ENCODE measurements at regions not wholly inside any gene's neighbourhood (a gene's known extent, or its start where the extent isn't known, plus 50 kb on each side); places are given as distances from the start of the nearest gene placed in this dataset.
"Not testable (repeated sequence)": the region's sequence is repeated elsewhere in the genome, so short reads cannot be mapped to it uniquely, and the experiment has no call there.

GRCh38 chr4:133537780-133538281, 388.7 kb downstream of the PCDH10 start:
- H3K36me3 ChIP-seq: no peaks in the 10 kb centered on the region
- no peaks in the 10 kb centered on the region for H3K9me3 ChIP-seq
- TF ChIP-seq CTCF (IDR thresholded peaks at IDR 0.05 in 4 of 5, conservative IDR thresholded peaks at IDR 0.05 in 1 of 5) (no peak), POLR2A (IDR thresholded peaks at IDR 0.05) (no peak)
- H3K27me3 ChIP-seq: no peaks in the 10 kb centered on the region
- ATAC-seq (no peak), DNase-seq (no peak)
- intact Hi-C loops (cut with DNase I; ENCODE audit: low total_unique reads): no loop called here
- in situ Hi-C loops (cut with MboI; ENCODE audit: low sequenced_read_pairs in 4 of 4): no loop called here
- H3K4me3 ChIP-seq: no peak overlapping the region
- H3K4me1 ChIP-seq: no peaks in the 10 kb centered on the region
- no peak overlapping the region for H3K27ac ChIP-seq

- ATAC-seq; H3K27me3 ChIP-seq; H3K4me1 ChIP-seq; H3K36me3 ChIP-seq; H3K9me3 ChIP-seq; intact Hi-C loops (cut with DNase I; ENCODE audit: low total_unique reads); DNase-seq; H3K4me3 ChIP-seq; in situ Hi-C loops (cut with MboI; ENCODE audit: low sequenced_read_pairs in 4 of 4); H3K27ac ChIP-seq: not testable (repeated sequence)
Observed at GRCh38 chr4:133534224-133534623, 385.1 kb downstream of the PCDH10 start.

GRCh38 chr4:133524369-133524768, 375.3 kb downstream of the PCDH10 start:
- ATAC-seq (no peak), DNase-seq (no peak)
- in situ Hi-C loops (cut with MboI; ENCODE audit: low sequenced_read_pairs in 4 of 4) (no loop called here), intact Hi-C loops (cut with DNase I; ENCODE audit: low total_unique reads) (no loop called here)
- no peaks in the 10 kb centered on the region for H3K36me3 ChIP-seq
- H3K27me3 ChIP-seq: no peaks in the 10 kb centered on the region
- no peaks in the 10 kb centered on the region for H3K9me3 ChIP-seq
- no peaks in the 10 kb centered on the region for H3K4me1 ChIP-seq
- no peak overlapping the region for H3K27ac ChIP-seq
- TF ChIP-seq POLR2A (IDR thresholded peaks at IDR 0.05) (no peak), CTCF (IDR thresholded peaks at IDR 0.05 in 4 of 5, conservative IDR thresholded peaks at IDR 0.05 in 1 of 5) (no peak)
- H3K4me3 ChIP-seq: no peak overlapping the region

- Histone ChIP-seq H3K9me3 (no peaks in the 10 kb centered on the region), H3K4me1 (no peaks in the 10 kb centered on the region), H3K36me3 (no peaks in the 10 kb centered on the region), H3K4me3 (no peak overlapping the region), H3K27ac (no peak overlapping the region), H3K27me3 (no peaks in the 10 kb centered on the region)
- intact Hi-C loops (cut with DNase I; ENCODE audit: low total_unique reads) (no loop called here), in situ Hi-C loops (cut with MboI; ENCODE audit: low sequenced_read_pairs in 4 of 4) (no loop called here)
- TF ChIP-seq CTCF (IDR thresholded peaks at IDR 0.05 in 4 of 5, conservative IDR thresholded peaks at IDR 0.05 in 1 of 5): no peak
- TF ChIP-seq POLR2A (IDR thresholded peaks at IDR 0.05): no peak
- DNase-seq (no peak), ATAC-seq (no peak)
Observed at GRCh38 chr4:133513901-133514300, 364.8 kb downstream of the PCDH10 start.

- intact Hi-C loops (cut with DNase I; ENCODE audit: low total_unique reads): no loop called here
- in situ Hi-C loops (cut with MboI; ENCODE audit: low sequenced_read_pairs in 4 of 4): no loop called here
Observed at GRCh38 chr4:133498149-133498548, 349.1 kb downstream of the PCDH10 start.

More at GRCh38 chr4:133498149-133498548, 349.1 kb downstream of the PCDH10 start:
- H3K4me3 ChIP-seq: no peak overlapping the region
- H3K27me3 ChIP-seq: no peaks in the 10 kb centered on the region
- H3K9me3 ChIP-seq: no peaks in the 10 kb centered on the region
- no peaks in the 10 kb centered on the region for H3K36me3 ChIP-seq
- DNase-seq: no peak
- no peaks in the 10 kb centered on the region for H3K4me1 ChIP-seq
- TF ChIP-seq CTCF (IDR thresholded peaks at IDR 0.05 in 4 of 5, conservative IDR thresholded peaks at IDR 0.05 in 1 of 5) (no peak), POLR2A (IDR thresholded peaks at IDR 0.05) (no peak)
- ATAC-seq: no peak
- H3K27ac ChIP-seq: no peak overlapping the region
